ENCODE measurements at regions not wholly inside any gene's neighbourhood (a gene's known extent, or its start where the extent isn't known, plus 50 kb on each side); places are given as distances from the start of the nearest gene placed in this dataset.

GRCh38 chr18:23398401-23398800, 54.7 kb upstream of the RIOK3 start:
- TF ChIP-seq CTCF (IDR thresholded peaks at IDR 0.05) (no peak), RAD21 (conservative IDR thresholded peaks at IDR 0.05 in 1 of 2, IDR thresholded peaks at IDR 0.05 in 1 of 2) (no peak), CHD2 (IDR thresholded peaks at IDR 0.05; ENCODE audit: low read length, partially characterized antibody) (no peak), MYC (IDR thresholded peaks at IDR 0.05; ENCODE audit: borderline replicate concordance, low read length) (no peak), ESRRA (IDR thresholded peaks at IDR 0.05; ENCODE audit: borderline replicate concordance, low read length) (no peak), POLR2A (IDR thresholded peaks at IDR 0.05; ENCODE audit: low read length) (no peak), GATA3 (IDR thresholded peaks at IDR 0.05; ENCODE audit: borderline replicate concordance) (no peak), POLR2AphosphoS2 (conservative IDR thresholded peaks at IDR 0.05; ENCODE audit: low read length) (no peak), ATOH8 (CRISPR knock-in tag; IDR thresholded peaks at IDR 0.05; ENCODE audit: low read depth) (no peak), ZFP36 (IDR thresholded peaks at IDR 0.05; ENCODE audit: borderline replicate concordance, partially characterized antibody) (no peak), JUNB (IDR thresholded peaks at IDR 0.05) (no peak), MAZ (IDR thresholded peaks at IDR 0.05; ENCODE audit: borderline replicate concordance, low read depth, low read length) (no peak)
- TF ChIP-seq, protein P1, sequence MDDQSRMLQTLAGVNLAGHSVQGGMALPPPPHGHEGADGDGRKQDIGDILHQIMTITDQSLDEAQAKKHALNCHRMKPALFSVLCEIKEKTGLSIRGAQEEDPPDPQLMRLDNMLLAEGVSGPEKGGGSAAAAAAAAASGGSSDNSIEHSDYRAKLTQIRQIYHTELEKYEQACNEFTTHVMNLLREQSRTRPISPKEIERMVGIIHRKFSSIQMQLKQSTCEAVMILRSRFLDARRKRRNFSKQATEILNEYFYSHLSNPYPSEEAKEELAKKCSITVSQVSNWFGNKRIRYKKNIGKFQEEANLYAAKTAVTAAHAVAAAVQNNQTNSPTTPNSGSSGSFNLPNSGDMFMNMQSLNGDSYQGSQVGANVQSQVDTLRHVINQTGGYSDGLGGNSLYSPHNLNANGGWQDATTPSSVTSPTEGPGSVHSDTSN (IDR thresholded peaks at IDR 0.05), result no peak
- TF ChIP-seq, protein P2, sequence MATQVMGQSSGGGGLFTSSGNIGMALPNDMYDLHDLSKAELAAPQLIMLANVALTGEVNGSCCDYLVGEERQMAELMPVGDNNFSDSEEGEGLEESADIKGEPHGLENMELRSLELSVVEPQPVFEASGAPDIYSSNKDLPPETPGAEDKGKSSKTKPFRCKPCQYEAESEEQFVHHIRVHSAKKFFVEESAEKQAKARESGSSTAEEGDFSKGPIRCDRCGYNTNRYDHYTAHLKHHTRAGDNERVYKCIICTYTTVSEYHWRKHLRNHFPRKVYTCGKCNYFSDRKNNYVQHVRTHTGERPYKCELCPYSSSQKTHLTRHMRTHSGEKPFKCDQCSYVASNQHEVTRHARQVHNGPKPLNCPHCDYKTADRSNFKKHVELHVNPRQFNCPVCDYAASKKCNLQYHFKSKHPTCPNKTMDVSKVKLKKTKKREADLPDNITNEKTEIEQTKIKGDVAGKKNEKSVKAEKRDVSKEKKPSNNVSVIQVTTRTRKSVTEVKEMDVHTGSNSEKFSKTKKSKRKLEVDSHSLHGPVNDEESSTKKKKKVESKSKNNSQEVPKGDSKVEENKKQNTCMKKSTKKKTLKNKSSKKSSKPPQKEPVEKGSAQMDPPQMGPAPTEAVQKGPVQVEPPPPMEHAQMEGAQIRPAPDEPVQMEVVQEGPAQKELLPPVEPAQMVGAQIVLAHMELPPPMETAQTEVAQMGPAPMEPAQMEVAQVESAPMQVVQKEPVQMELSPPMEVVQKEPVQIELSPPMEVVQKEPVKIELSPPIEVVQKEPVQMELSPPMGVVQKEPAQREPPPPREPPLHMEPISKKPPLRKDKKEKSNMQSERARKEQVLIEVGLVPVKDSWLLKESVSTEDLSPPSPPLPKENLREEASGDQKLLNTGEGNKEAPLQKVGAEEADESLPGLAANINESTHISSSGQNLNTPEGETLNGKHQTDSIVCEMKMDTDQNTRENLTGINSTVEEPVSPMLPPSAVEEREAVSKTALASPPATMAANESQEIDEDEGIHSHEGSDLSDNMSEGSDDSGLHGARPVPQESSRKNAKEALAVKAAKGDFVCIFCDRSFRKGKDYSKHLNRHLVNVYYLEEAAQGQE (IDR thresholded peaks at IDR 0.05), result no peak

All from A549 (cell line).